RWPE2 (cell line): ENCODE measurements at regions not wholly inside any gene's neighbourhood (a gene's known extent, or its start where the extent isn't known, plus 50 kb on each side); places are given as distances from the start of the nearest gene placed in this dataset.

ENCODE experiments used
- ATAC-seq: fragments of 200-7000 bp; cut with Tn5 transposase; 3 replicates; pipeline ENCODE4 v1.9.1; 2021; ENCODE audit warnings: low read depth
- DNase-seq: peaks from one replicate; pipeline ENCODE4 v3.0.0-alpha.2; 2020; ENCODE audit warnings: low spot score
- H3K27ac ChIP-seq: fragments of 450-650 bp; 2 replicates; pipeline ENCODE4 v1.5.1; 2017; ENCODE audit warnings: mild to moderate bottlenecking; ENCODE audit not compliant: poor library complexity, severe bottlenecking
- H3K27me3 ChIP-seq: fragments of 250-450 bp; sonication (Bioruptor Pico); 2 replicates; pipeline ENCODE4 v1.5.1; 2021; ENCODE audit warnings: mild to moderate bottlenecking, moderate library complexity; ENCODE audit not compliant: insufficient read depth, poor library complexity, severe bottlenecking
- H3K36me3 ChIP-seq: fragments of 250-450 bp; sonication (Bioruptor Pico); 2 replicates; pipeline ENCODE4 v1.5.1; 2020; ENCODE audit warnings: low read depth, mild to moderate bottlenecking, moderate library complexity
- H3K4me1 ChIP-seq: fragments of 250-450 bp; sonication (Bioruptor Pico); 2 replicates; pipeline ENCODE4 v1.5.1; 2021; ENCODE audit warnings: mild to moderate bottlenecking, moderate library complexity; ENCODE audit not compliant: insufficient read depth, poor library complexity, severe bottlenecking
- H3K4me3 ChIP-seq: fragments of 250-450 bp; sonication (Bioruptor Pico); 2 replicates; pipeline ENCODE4 v1.5.1; 2021; ENCODE audit warnings: mild to moderate bottlenecking, moderate library complexity; ENCODE audit not compliant: severe bottlenecking
- H3K9me3 ChIP-seq: fragments of 250-450 bp; sonication (Bioruptor Pico); 2 replicates; pipeline ENCODE4 v1.5.1; 2021; ENCODE audit warnings: mild to moderate bottlenecking, moderate library complexity; ENCODE audit not compliant: severe bottlenecking
- TF ChIP-seq, protein P1 (sequence below): fragments of 450-650 bp; IDR thresholded peaks from one replicate; pipeline ENCODE4 v1.5.1; 2017; ENCODE audit warnings: mild to moderate bottlenecking, moderate library complexity; ENCODE audit not compliant: poor library complexity, severe bottlenecking

DNA sequence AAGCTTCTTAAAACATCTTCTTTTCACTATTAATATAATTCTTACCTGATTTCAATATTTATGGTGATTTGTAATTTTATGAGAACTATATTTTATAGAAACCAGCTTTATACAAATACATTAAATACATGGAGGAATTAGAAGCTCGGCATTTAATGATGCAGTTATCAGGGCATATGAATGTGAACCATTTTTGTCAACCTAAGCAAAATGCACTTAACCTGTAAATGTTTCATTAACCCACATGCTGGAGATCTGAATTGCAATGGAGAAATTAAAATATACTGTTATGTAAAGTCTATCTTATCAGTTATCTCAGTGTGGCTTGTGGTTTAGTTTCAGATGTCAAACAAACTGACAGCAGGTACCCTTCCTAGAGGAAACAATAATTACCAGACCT lies 63.2 kb upstream of the CDH12 start:
- TF ChIP-seq, protein P1, sequence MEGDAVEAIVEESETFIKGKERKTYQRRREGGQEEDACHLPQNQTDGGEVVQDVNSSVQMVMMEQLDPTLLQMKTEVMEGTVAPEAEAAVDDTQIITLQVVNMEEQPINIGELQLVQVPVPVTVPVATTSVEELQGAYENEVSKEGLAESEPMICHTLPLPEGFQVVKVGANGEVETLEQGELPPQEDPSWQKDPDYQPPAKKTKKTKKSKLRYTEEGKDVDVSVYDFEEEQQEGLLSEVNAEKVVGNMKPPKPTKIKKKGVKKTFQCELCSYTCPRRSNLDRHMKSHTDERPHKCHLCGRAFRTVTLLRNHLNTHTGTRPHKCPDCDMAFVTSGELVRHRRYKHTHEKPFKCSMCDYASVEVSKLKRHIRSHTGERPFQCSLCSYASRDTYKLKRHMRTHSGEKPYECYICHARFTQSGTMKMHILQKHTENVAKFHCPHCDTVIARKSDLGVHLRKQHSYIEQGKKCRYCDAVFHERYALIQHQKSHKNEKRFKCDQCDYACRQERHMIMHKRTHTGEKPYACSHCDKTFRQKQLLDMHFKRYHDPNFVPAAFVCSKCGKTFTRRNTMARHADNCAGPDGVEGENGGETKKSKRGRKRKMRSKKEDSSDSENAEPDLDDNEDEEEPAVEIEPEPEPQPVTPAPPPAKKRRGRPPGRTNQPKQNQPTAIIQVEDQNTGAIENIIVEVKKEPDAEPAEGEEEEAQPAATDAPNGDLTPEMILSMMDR = no peak
- no peak for ATAC-seq

DNA sequence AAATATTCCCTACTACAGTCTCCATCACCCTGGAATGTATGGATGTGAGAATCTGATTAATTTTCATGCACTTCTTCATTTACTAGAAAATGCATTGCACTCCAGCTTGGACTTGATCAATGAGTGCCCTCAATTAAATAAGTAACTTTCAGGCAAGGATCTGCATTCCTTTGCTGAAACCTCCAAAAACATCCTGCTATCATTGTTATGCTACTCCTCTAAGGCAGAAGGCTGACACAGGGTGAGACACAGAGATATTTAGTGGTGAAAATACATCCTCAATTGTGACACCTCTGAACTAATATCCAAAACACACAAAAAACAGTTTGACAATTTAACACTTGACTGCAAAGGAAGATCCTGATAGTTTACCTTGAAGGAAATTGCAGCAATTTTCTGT lies 57.9 kb upstream of the CDH12 start:
- Histone ChIP-seq H3K36me3 (no peaks in the 10 kb centered on the region), H3K9me3 (no peaks in the 10 kb centered on the region), H3K27ac (no peak overlapping the region), H3K4me1 (peaks cover 9% of the 10 kb centered on the region), H3K4me3 (no peak overlapping the region), H3K27me3 (no peaks in the 10 kb centered on the region)
- TF ChIP-seq, protein P1 = no peak
- DNase-seq = no peak
- ATAC-seq = no peak

More for the DNA sequence above, 63.2 kb upstream of the CDH12 start:
- DNase-seq = no peak
- Histone ChIP-seq H3K27me3 (no peaks in the 10 kb centered on the region), H3K4me3 (no peak overlapping the region), H3K9me3 (no peaks in the 10 kb centered on the region), H3K27ac (no peak overlapping the region), H3K36me3 (no peaks in the 10 kb centered on the region), H3K4me1 (no peaks in the 10 kb centered on the region)

DNA sequence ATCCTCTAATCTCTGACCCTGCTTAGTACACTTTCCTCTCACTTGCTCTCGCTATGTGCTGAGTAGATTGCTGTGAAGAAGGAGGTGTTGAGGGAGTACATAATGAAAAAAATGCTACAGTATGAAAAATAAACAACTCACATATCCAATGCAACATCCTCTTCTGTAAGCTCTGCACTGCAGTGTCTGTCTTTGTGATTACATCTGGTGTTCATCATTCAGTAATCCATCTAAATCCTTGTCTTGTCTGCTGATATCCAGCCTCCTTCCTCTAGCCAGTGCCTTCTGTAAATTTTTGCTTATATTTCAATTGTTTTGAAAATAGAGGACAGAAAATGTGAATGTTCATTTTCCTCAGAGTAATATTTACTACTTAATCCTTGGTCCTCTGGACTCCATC lies 57.4 kb upstream of the CDH12 start:
- ATAC-seq (no peak), DNase-seq (no peak)
- H3K4me1 ChIP-seq = peaks cover 9% of the 10 kb centered on the region
- H3K36me3 ChIP-seq = no peaks in the 10 kb centered on the region
- no peak overlapping the region for H3K27ac ChIP-seq
- no peak overlapping the region for H3K4me3 ChIP-seq
- H3K27me3 ChIP-seq = no peaks in the 10 kb centered on the region
- H3K9me3 ChIP-seq = no peaks in the 10 kb centered on the region
- TF ChIP-seq, protein P1 = no peak

DNA sequence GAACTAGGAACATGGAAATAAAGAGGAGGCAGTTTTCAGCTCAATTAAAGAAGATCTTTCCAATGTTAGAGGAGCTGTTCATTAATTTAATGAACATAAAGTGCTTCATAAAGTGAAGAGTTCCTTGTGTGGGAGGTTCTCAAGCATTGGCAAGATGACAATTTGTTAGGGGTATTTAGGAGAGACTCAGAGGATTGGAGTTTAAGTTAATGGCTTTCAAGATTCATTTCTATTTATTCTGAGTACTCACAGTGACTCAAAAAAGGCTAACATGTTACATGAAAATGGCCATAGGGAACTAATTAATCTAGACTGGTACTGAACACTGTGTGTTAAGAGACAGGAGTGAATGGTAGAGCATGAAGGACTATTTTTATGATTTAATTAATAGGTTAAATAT lies 55.4 kb upstream of the CDH12 start:
- Histone ChIP-seq H3K4me3 (no peak overlapping the region), H3K9me3 (no peaks in the 10 kb centered on the region), H3K4me1 (peaks cover 9% of the 10 kb centered on the region), H3K27ac (no peak overlapping the region), H3K36me3 (no peaks in the 10 kb centered on the region), H3K27me3 (no peaks in the 10 kb centered on the region)
- TF ChIP-seq, protein P1 = no peak
- DNase-seq = no peak
- peak; percentile 19; the same call in 1 of the 3 replicates for ATAC-seq

DNA sequence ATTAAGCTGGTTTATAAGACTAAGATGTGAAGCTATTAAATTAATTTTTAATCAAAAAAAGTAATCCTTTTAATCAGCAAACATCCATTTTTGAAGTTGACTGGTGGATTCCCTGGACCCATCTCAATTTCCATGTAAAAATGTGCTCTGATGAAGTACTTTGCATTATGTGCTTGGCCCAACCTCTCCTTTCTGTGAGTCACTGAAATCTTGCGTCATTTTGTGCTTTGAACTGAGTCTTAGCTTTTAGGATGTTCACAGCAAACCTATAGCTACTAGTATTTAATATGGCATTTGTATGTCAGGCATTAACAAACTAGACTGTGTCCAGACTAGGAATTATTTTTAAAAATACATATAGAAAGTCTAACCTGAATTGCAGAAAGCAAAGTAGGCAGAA lies 55.0 kb upstream of the CDH12 start:
- ATAC-seq (peak; percentile 95), DNase-seq (no peak)
- H3K27ac ChIP-seq = no peak overlapping the region
- H3K4me1 ChIP-seq = peaks cover 9% of the 10 kb centered on the region
- H3K9me3 ChIP-seq = no peaks in the 10 kb centered on the region
- no peak overlapping the region for H3K4me3 ChIP-seq
- H3K27me3 ChIP-seq = no peaks in the 10 kb centered on the region
- H3K36me3 ChIP-seq = no peaks in the 10 kb centered on the region
- TF ChIP-seq, protein P1 = no peak
